SU-DHL-6 (cell line): ENCODE measurements at regions not wholly inside any gene's neighbourhood (a gene's known extent, or its start where the extent isn't known, plus 50 kb on each side); places are given as distances from the start of the nearest gene placed in this dataset.

Experiments used
- CTCF ChIP-seq: fragments of 200-600 bp; sonication (generic); IDR thresholded peaks from one replicate; pipeline ENCODE4 v1.5.1; 2017; ENCODE audit warnings: antibody characterized with exemption, mild to moderate bottlenecking, low read length, moderate library complexity; ENCODE audit not compliant: insufficient read depth, poor library complexity, severe bottlenecking
- EZH2phosphoT487 ChIP-seq: fragments of 200-600 bp; sonication (generic), shearing (Covaris generic); conservative IDR thresholded peaks from 2 replicates; pipeline ENCODE4 v1.6.1; 2018; ENCODE audit warnings: mild to moderate bottlenecking, antibody characterized with exemption, low read length, moderate library complexity, mixed read lengths

GRCh38 chr16:48949636-48950035 lies 332.0 kb downstream of the CBLN1 start:
- TF ChIP-seq CTCF (no peak), EZH2phosphoT487 (no peak)
